Gastrocnemius medialis (tissue), 4 donors: ENCODE measurements at regions not wholly inside any gene's neighbourhood (a gene's known extent, or its start where the extent isn't known, plus 50 kb on each side); places are given as distances from the start of the nearest gene placed in this dataset.

Source experiments
- ATAC-seq, 2 donors: fragments of 150-250 bp; one replicate each; pipeline ENCODE4 v1.9.1; 2016
- DNase-seq, 2 donors: peaks; one replicate each; pipeline ENCODE4 v3.0.0-alpha.2; 2019
- H3K27ac ChIP-seq, 4 donors: fragments of 200-600 bp; sonication (generic); 1 replicate in 1 of 4; 2 replicates in 3 of 4; pipeline ENCODE4 v1.5.1; 2016 to 2018; ENCODE audit warnings: mild to moderate bottlenecking in 2 of 4, moderate library complexity in 1 of 4
- H3K27me3 ChIP-seq, 3 donors: fragments of 200-600 bp; sonication (generic) in 2 of 3; 1 replicate in 1 of 3; 2 replicates in 2 of 3; pipeline versions ENCODE4 v1.5.1 to v1.6.0; 2016 to 2019; ENCODE audit warnings: mild to moderate bottlenecking in 1 of 3, moderate library complexity in 1 of 3
- H3K36me3 ChIP-seq, 2 donors: fragments of 200-600 bp; sonication (generic) in 1 of 2; one replicate each; pipeline ENCODE4 v1.5.1; 2017 to 2018
- H3K4me1 ChIP-seq, 2 donors: fragments of 200-600 bp; sonication (generic) in 1 of 2; one replicate each; pipeline ENCODE4 v1.5.1; 2016 to 2017; ENCODE audit warnings: mild to moderate bottlenecking in 2 of 2
- H3K4me3 ChIP-seq, 4 donors: fragments of 200-600 bp; sonication (generic) in 3 of 4; 1 replicate in 1 of 4; 2 replicates in 3 of 4; pipeline ENCODE4 v1.5.1; 2016 to 2019; ENCODE audit warnings: mild to moderate bottlenecking in 2 of 4
- H3K9me3 ChIP-seq, 3 donors: fragments of 200-600 bp; sonication (generic) in 2 of 3; 1 replicate in 1 of 3; 2 replicates in 2 of 3; pipeline ENCODE4 v1.5.1; 2016 to 2019
- POLR2A ChIP-seq, 2 donors: fragments of 450-650 bp; IDR thresholded peaks; one replicate each; pipeline ENCODE4 v1.6.1; 2017; ENCODE audit warnings: antibody characterized with exemption in 2 of 2, mild to moderate bottlenecking in 2 of 2, moderate library complexity in 2 of 2
- in situ Hi-C, 4 donors: fragments of 200-750 bp; cut with MboI; loops; one replicate each; pipeline versions ENCODE4 v1.15.0 to v1.8.0; 2017; ENCODE audit warnings: low sequenced_read_pairs in 4 of 4
- intact Hi-C: fragments of 100-400 bp; cut with DNase I; formaldehyde crosslinking; loops from one replicate; pipeline ENCODE4 v1.15.1; 2023; ENCODE audit warnings: low total_unique reads
- TF ChIP-seq, protein P1 (sequence below), 5 experiments: fragments of 450-650 bp in 3 of 5; fragments of 200-600 bp in 2 of 5; sonication (generic) in 2 of 5; IDR thresholded peaks in 4 of 5; conservative IDR thresholded peaks in 1 of 5; 1 replicate in 4 of 5; 2 replicates in 1 of 5; pipeline ENCODE4 v1.5.1; 2016 to 2019; ENCODE audit warnings: antibody characterized with exemption in 5 of 5, mild to moderate bottlenecking in 3 of 5, moderate library complexity in 3 of 5

- no peaks in the 10 kb centered on the region for H3K4me1 ChIP-seq
- no peak for ATAC-seq
- no peak for DNase-seq
- no peaks in the 10 kb centered on the region for H3K27me3 ChIP-seq
- TF ChIP-seq, protein P1, sequence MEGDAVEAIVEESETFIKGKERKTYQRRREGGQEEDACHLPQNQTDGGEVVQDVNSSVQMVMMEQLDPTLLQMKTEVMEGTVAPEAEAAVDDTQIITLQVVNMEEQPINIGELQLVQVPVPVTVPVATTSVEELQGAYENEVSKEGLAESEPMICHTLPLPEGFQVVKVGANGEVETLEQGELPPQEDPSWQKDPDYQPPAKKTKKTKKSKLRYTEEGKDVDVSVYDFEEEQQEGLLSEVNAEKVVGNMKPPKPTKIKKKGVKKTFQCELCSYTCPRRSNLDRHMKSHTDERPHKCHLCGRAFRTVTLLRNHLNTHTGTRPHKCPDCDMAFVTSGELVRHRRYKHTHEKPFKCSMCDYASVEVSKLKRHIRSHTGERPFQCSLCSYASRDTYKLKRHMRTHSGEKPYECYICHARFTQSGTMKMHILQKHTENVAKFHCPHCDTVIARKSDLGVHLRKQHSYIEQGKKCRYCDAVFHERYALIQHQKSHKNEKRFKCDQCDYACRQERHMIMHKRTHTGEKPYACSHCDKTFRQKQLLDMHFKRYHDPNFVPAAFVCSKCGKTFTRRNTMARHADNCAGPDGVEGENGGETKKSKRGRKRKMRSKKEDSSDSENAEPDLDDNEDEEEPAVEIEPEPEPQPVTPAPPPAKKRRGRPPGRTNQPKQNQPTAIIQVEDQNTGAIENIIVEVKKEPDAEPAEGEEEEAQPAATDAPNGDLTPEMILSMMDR (IDR thresholded peaks at IDR 0.05 in 4 of 5, conservative IDR thresholded peaks at IDR 0.05 in 1 of 5): no peak
- no peak for TF ChIP-seq POLR2A (IDR thresholded peaks at IDR 0.05)
- H3K36me3 ChIP-seq: no peaks in the 10 kb centered on the region
- in situ Hi-C loops: no loop called here
- no peaks in the 10 kb centered on the region for H3K9me3 ChIP-seq
- no peak overlapping the region for H3K4me3 ChIP-seq
- H3K27ac ChIP-seq: no peak overlapping the region
- intact Hi-C loops: no loop called here
Observed at GRCh38 chr14:101046071-101046470, 142.5 kb upstream of the RTL1 start.

GRCh38 chr14:101047326-101047725 is 143.8 kb upstream of the RTL1 start:
- Histone ChIP-seq H3K4me1 (no peaks in the 10 kb centered on the region), H3K9me3 (no peaks in the 10 kb centered on the region), H3K4me3 (no peak overlapping the region), H3K36me3 (no peaks in the 10 kb centered on the region), H3K27ac (no peak overlapping the region), H3K27me3 (no peaks in the 10 kb centered on the region)
- ATAC-seq (no peak), DNase-seq (no peak)
- in situ Hi-C loops: no loop called here
- TF ChIP-seq, protein P1 (IDR thresholded peaks at IDR 0.05 in 4 of 5, conservative IDR thresholded peaks at IDR 0.05 in 1 of 5): no peak
- TF ChIP-seq POLR2A (IDR thresholded peaks at IDR 0.05): no peak
- intact Hi-C loops: no loop called here

DNA sequence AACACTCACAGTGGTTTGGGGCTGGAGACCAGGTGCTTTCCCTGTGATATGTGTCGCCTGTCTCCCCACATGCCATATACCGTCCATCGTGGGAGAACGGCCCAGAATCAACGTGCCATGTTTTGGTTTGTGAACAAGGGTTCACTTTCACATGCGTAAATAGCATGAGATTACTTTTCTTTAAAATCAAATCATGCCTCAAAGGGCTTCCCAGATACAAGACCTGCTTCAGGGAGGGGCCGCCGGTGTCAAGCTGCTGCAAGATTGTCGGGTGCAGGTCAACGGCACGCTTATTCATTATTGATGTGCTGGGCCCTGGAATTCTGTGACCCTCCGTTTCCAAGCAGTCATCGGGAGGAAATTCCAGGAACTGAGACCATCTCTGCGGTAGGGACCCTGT is 145.2 kb upstream of the RTL1 start:
- Histone ChIP-seq H3K4me3 (no peak overlapping the region), H3K36me3 (no peaks in the 10 kb centered on the region), H3K9me3 (no peaks in the 10 kb centered on the region), H3K27ac (no peak overlapping the region), H3K27me3 (no peaks in the 10 kb centered on the region), H3K4me1 (no peaks in the 10 kb centered on the region)
- in situ Hi-C loops (no loop called here), intact Hi-C loops (no loop called here)
- TF ChIP-seq, protein P1 (IDR thresholded peaks at IDR 0.05 in 4 of 5, conservative IDR thresholded peaks at IDR 0.05 in 1 of 5): no peak
- TF ChIP-seq POLR2A (IDR thresholded peaks at IDR 0.05): no peak
- no peak for DNase-seq
- ATAC-seq: no peak

GRCh38 chr14:101049511-101049910 is 146.0 kb upstream of the RTL1 start:
- intact Hi-C loops (no loop called here), in situ Hi-C loops (no loop called here)
- Histone ChIP-seq H3K27me3 (no peaks in the 10 kb centered on the region), H3K4me1 (no peaks in the 10 kb centered on the region), H3K36me3 (no peaks in the 10 kb centered on the region), H3K4me3 (no peak overlapping the region), H3K9me3 (no peaks in the 10 kb centered on the region), H3K27ac (no peak overlapping the region)
- ATAC-seq (no peak), DNase-seq (no peak)
- TF ChIP-seq, protein P1 (IDR thresholded peaks at IDR 0.05 in 4 of 5, conservative IDR thresholded peaks at IDR 0.05 in 1 of 5): no peak
- TF ChIP-seq POLR2A (IDR thresholded peaks at IDR 0.05): no peak

GRCh38 chr14:101049942-101050341 is 146.4 kb upstream of the RTL1 start:
- H3K4me3 ChIP-seq: no peak overlapping the region
- TF ChIP-seq, protein P1 (IDR thresholded peaks at IDR 0.05 in 4 of 5, conservative IDR thresholded peaks at IDR 0.05 in 1 of 5): no peak
- no peak for TF ChIP-seq POLR2A (IDR thresholded peaks at IDR 0.05)
- H3K27me3 ChIP-seq: no peaks in the 10 kb centered on the region
- intact Hi-C loops: no loop called here
- ATAC-seq: no peak
- H3K4me1 ChIP-seq: no peaks in the 10 kb centered on the region
- H3K36me3 ChIP-seq: no peaks in the 10 kb centered on the region
- H3K9me3 ChIP-seq: no peaks in the 10 kb centered on the region
- in situ Hi-C loops: no loop called here
- no peak for DNase-seq
- H3K27ac ChIP-seq: no peak overlapping the region
